Mesodermal cell (in vitro differentiated cells): ENCODE measurements at regions not wholly inside any gene's neighbourhood (a gene's known extent, or its start where the extent isn't known, plus 50 kb on each side); places are given as distances from the start of the nearest gene placed in this dataset.

Source experiments
- H3K27ac ChIP-seq: 2 replicates; pipeline ENCODE4 v1.7.0; 2013; ENCODE audit warnings: mild to moderate bottlenecking, low read depth, low read length, moderate library complexity; ENCODE audit not compliant: severe bottlenecking
- H3K36me3 ChIP-seq: 2 replicates; pipeline ENCODE4 v1.7.1; 2013; ENCODE audit warnings: mild to moderate bottlenecking, low read length, moderate library complexity; ENCODE audit not compliant: control insufficient read depth, insufficient read depth
- H3K4me1 ChIP-seq: one replicate; pipeline ENCODE4 v1.7.1; 2013; ENCODE audit warnings: mild to moderate bottlenecking, low read length; ENCODE audit not compliant: insufficient read depth, control insufficient read depth, poor library complexity, severe bottlenecking
- H3K4me3 ChIP-seq: 2 replicates; pipeline ENCODE4 v1.7.0; 2013; ENCODE audit warnings: low read length, control low read depth, mild to moderate bottlenecking; ENCODE audit not compliant: insufficient read depth, poor library complexity, severe bottlenecking; ENCODE audit errors: extremely low read depth
- H3K9me3 ChIP-seq: 2 replicates; pipeline ENCODE4 v1.7.1; 2013; ENCODE audit warnings: mild to moderate bottlenecking, low read length, moderate library complexity; ENCODE audit not compliant: control insufficient read depth
- WGBS, 2 experiments: methylation state at CpG; one replicate each; pipeline ENCODE4 v1.1.5; 2013; ENCODE audit warnings: missing lambda C conversion rate in 2 of 2; ENCODE audit not compliant: insufficient coverage in 2 of 2; 5-methylcytosine and 5-hydroxymethylcytosine counted together

- H3K4me3 ChIP-seq = no peak overlapping the region
- no peaks in the 10 kb centered on the region for H3K36me3 ChIP-seq
- no peak overlapping the region for H3K27ac ChIP-seq
- H3K9me3 ChIP-seq = no peaks in the 10 kb centered on the region
- WGBS, 2 experiments = 80 to 83% methylated on average over 3 of the region's 4 CpGs
- no peaks in the 10 kb centered on the region for H3K4me1 ChIP-seq
Measured at GRCh38 chr12:107480836-107481608, 204.6 kb upstream of the PWP1 start.

GRCh38 chr12:107484230-107484629 is 201.4 kb upstream of the PWP1 start:
- Histone ChIP-seq H3K4me1 (no peaks in the 10 kb centered on the region), H3K36me3 (no peaks in the 10 kb centered on the region), H3K4me3 (no peak overlapping the region), H3K9me3 (no peaks in the 10 kb centered on the region), H3K27ac (no peak overlapping the region)
- WGBS, 2 experiments = 71 to 76% methylated on average over 3 of the region's 3 CpGs

- Histone ChIP-seq H3K27ac (no peak overlapping the region), H3K9me3 (no peaks in the 10 kb centered on the region), H3K4me1 (no peaks in the 10 kb centered on the region), H3K4me3 (no peak overlapping the region), H3K36me3 (no peaks in the 10 kb centered on the region)
- WGBS, 2 experiments = no CpG with 5 or more reads among the region's 1 CpG
Measured at GRCh38 chr12:107484941-107485340, 200.7 kb upstream of the PWP1 start.

DNA sequence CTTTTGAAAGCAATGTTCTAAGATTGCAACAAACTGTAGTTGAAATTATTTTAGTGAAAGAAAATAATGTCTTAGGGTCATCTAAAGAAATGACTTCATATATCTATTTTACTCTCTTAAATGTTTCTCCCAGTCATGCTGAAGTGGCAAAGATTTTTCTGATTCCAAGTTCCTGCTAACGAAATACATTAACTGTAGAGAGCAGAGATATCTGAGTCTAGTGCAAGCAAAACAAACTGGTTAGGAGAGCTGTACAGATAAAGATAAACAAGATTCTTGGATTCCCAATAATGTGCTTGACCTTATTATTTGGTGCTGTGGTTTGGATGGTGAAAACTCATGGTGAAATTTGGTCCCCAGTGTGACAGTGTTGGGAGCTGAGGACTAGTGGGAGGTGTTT is 199.9 kb upstream of the PWP1 start:
- Histone ChIP-seq H3K36me3 (no peaks in the 10 kb centered on the region), H3K4me3 (no peak overlapping the region), H3K4me1 (no peaks in the 10 kb centered on the region), H3K9me3 (no peaks in the 10 kb centered on the region), H3K27ac (no peak overlapping the region)
- 100% methylated on average over 1 of the region's 1 CpG; no CpG with 5 or more reads in 1 of the 2 experiments for WGBS, 2 experiments

GRCh38 chr12:107486140-107486892 is 199.3 kb upstream of the PWP1 start:
- Histone ChIP-seq H3K36me3 (no peaks in the 10 kb centered on the region), H3K4me3 (no peak overlapping the region), H3K9me3 (no peaks in the 10 kb centered on the region), H3K4me1 (no peaks in the 10 kb centered on the region), H3K27ac (no peak overlapping the region)
- WGBS, 2 experiments = 60 to 100% methylated on average over 1 of the region's 2 CpGs

DNA sequence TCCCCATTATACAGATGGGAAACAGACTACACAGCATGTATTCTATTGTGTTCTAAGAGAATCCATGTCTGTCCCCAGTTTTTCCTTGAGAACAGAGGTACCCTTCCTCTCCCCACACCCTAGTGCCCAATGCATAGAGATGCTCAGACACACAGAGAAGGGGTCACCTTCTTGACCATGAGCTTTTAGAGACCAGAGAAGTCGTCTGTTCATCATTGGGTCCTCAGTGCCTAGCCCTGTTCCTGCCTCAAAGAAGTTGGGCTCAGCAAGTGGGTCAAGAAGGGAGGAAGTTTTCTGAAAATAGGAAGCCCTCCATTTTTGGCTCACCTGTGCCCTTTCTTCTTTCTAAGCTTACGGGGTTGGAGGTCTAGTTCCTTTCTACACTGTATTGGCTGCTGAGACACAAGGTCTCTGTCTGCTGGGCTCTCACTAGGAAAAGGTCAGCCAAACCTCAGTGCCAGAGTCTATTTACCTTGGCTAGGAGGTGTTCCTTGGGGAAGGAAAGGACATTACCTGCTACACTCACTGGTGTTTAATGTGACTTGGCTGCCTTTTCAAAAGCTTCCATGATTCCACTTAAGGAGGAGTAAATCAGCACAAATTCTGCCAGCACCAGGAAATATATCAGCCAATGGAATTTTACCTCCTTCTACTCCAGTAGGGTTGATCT is 198.5 kb upstream of the PWP1 start:
- Histone ChIP-seq H3K27ac (no peak overlapping the region), H3K4me1 (no peaks in the 10 kb centered on the region), H3K9me3 (no peaks in the 10 kb centered on the region), H3K4me3 (no peak overlapping the region), H3K36me3 (no peaks in the 10 kb centered on the region)
- 80 to 88% methylated on average over 2 of the region's 2 CpGs for WGBS, 2 experiments

DNA sequence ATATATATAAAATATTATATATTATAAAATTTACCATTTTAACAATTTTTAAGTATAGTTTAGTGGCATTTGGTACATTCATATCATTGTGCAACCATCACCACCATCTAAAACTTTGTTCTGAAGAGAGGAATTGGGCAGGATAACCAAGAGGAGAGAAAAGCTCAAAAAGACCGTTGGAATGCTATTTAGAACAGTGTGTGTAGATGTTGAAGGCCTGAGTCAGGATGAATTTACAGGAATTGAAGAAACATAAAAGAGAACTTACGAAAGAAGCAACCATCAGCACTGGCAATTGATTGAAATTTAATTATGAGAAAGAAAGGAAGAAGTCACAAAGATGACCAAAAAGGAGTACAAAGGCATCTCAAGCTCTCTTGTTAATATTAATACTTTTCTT is 196.9 kb upstream of the PWP1 start:
- 100% methylated on average over 1 to 2 of the region's 2 CpGs for WGBS, 2 experiments
- H3K4me3 ChIP-seq = no peak overlapping the region
- no peaks in the 10 kb centered on the region for H3K36me3 ChIP-seq
- H3K27ac ChIP-seq = no peak overlapping the region
- H3K4me1 ChIP-seq = no peaks in the 10 kb centered on the region
- no peaks in the 10 kb centered on the region for H3K9me3 ChIP-seq

DNA sequence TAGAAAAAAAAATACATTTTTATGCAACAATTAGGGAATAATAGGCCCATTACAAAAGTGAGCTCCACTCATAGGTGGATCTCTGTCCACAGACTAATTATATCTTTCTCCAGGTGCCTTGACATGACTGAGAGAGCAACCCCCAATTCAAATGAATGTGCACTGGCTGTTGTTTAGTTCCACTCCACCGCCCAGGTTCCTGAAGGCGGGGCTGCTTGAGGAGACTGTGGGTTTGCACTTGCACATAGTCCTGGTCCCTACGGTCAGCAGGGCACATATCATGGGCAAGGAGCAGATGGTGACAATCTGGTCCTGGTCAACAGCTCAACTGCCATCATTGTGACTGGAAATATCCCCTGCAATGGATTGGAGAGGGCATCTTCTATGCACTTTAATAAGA is 195.6 kb upstream of the PWP1 start:
- Histone ChIP-seq H3K36me3 (no peaks in the 10 kb centered on the region), H3K9me3 (no peaks in the 10 kb centered on the region), H3K4me3 (no peak overlapping the region), H3K27ac (no peak overlapping the region), H3K4me1 (no peaks in the 10 kb centered on the region)
- WGBS, 2 experiments = 100% methylated on average over 2 to 3 of the region's 3 CpGs

GRCh38 chr12:107491856-107492255 is 193.7 kb upstream of the PWP1 start:
- 81 to 92% methylated on average over 4 to 5 of the region's 9 CpGs for WGBS, 2 experiments
- Histone ChIP-seq H3K36me3 (no peaks in the 10 kb centered on the region), H3K27ac (no peak overlapping the region), H3K9me3 (no peaks in the 10 kb centered on the region), H3K4me1 (no peaks in the 10 kb centered on the region), H3K4me3 (no peak overlapping the region)

DNA sequence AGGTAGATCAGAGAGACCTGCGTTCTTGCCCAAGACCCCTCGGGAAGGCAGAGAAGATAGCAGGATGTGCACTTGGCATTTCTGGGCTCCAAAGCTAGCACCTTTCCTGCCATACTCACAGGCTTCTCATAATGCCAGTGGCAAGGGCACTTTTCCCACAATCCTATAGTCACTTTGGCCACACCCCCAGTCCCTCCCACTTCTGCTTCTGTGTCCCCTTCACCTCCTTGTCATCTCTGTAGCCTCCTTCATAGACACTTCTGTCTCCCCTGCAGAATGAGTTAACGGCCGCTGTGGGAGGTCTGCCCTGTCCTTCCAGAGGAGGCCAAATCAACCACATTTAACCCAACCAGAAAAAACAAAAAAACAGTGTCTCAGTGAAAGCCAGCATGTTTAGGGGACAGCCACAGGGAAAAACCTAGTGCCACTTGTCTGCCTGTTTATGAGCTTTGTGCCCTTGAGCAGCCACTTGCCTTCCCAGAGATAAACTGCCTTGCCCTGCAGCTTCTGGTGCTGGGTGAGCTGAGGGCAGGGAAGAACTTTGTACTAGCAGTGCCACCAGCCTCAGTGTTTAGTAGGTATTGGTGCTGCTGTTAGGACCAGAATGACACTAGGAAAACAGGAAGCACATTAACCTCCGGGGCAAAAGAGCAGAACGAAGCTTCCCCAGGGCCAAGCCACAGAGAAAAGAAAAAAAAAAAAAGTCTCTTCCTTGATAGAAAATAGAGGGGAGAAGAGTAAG is 193.0 kb upstream of the PWP1 start:
- no peak overlapping the region for H3K4me3 ChIP-seq
- 89 to 90% methylated on average over 4 to 5 of the region's 6 CpGs for WGBS, 2 experiments
- no peaks in the 10 kb centered on the region for H3K36me3 ChIP-seq
- H3K4me1 ChIP-seq = no peaks in the 10 kb centered on the region
- H3K9me3 ChIP-seq = no peaks in the 10 kb centered on the region
- H3K27ac ChIP-seq = no peak overlapping the region
